Colonic mucosa (tissue), 4 donors: ENCODE measurements at regions not wholly inside any gene's neighbourhood (a gene's known extent, or its start where the extent isn't known, plus 50 kb on each side); places are given as distances from the start of the nearest gene placed in this dataset.

Experiments used
- DNase-seq: peaks from one replicate; pipeline ENCODE4 v3.0.0-alpha.2; 2020
- H3K27ac ChIP-seq: fragments of 200-600 bp; one replicate; pipeline ENCODE4 v1.8.0; 2021
- H3K27me3 ChIP-seq: fragments of 200-600 bp; one replicate; pipeline ENCODE4 v1.8.0; 2021
- H3K36me3 ChIP-seq: fragments of 200-600 bp; one replicate; pipeline ENCODE4 v1.8.0; 2021
- H3K4me1 ChIP-seq: fragments of 200-600 bp; one replicate; pipeline ENCODE4 v1.8.0; 2021; ENCODE audit warnings: mild to moderate bottlenecking
- H3K4me3 ChIP-seq: fragments of 200-600 bp; one replicate; pipeline ENCODE4 v1.8.0; 2021
- H3K9ac ChIP-seq, 2 donors: one replicate each; pipeline ENCODE4 v1.7.0; 2013; ENCODE audit warnings: control low read depth in 2 of 2, low read depth in 2 of 2, low read length in 2 of 2
- H3K9me3 ChIP-seq: fragments of 200-600 bp; one replicate; pipeline ENCODE4 v1.8.0; 2021
- intact Hi-C: fragments of 100-400 bp; cut with DNase I; formaldehyde crosslinking; loops from one replicate; pipeline ENCODE4 v1.14.1; 2022
- TF ChIP-seq, protein P1 (sequence below): fragments of 200-600 bp; IDR thresholded peaks from one replicate; pipeline ENCODE4 v1.8.0; 2022; ENCODE audit warnings: antibody characterized with exemption, mild to moderate bottlenecking
- donor health status: healthy.
- donor health status: DM: no; HTN: no; CAD: no.
- donor health status: DM: no; HTN: no; CAD: no.

DNA sequence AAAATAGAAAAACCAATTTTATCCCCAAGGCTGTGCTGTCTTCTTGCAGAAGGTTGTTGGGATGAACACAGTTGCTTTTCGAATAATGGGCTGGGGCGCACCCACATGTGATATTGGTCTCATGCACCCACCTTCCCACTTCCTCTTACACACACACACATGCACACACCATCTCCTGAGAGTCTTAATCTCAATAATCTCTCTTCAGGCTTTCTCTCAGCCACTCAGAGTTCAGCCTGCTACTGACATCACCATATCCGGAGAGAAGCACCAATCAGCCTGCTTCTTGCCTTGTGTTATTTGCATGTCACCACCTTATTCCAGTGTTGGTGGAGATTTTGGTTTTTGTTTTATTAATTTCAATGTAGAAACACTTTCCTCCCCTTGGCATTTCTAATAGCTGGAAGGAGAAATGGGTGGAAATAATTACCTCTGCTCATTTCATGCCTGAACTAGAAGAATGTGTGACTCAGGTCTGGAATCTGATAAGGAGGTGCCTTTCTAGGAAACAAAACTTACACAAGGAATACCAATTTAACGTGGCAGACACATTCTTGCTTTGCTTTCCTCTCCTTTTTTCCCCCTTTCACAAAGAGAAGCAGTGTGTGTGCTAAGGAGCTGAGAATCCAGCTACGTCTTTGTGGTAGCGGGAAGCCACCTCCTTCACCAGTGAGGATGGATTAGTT lies 400.2 kb downstream of the MID1IP1 start:
- DNase-seq, result no peak
- H3K4me3 ChIP-seq, result no peak overlapping the region
- TF ChIP-seq, protein P1, sequence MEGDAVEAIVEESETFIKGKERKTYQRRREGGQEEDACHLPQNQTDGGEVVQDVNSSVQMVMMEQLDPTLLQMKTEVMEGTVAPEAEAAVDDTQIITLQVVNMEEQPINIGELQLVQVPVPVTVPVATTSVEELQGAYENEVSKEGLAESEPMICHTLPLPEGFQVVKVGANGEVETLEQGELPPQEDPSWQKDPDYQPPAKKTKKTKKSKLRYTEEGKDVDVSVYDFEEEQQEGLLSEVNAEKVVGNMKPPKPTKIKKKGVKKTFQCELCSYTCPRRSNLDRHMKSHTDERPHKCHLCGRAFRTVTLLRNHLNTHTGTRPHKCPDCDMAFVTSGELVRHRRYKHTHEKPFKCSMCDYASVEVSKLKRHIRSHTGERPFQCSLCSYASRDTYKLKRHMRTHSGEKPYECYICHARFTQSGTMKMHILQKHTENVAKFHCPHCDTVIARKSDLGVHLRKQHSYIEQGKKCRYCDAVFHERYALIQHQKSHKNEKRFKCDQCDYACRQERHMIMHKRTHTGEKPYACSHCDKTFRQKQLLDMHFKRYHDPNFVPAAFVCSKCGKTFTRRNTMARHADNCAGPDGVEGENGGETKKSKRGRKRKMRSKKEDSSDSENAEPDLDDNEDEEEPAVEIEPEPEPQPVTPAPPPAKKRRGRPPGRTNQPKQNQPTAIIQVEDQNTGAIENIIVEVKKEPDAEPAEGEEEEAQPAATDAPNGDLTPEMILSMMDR, result no peak
- no peaks in the 10 kb centered on the region for H3K36me3 ChIP-seq
- no peaks in the 10 kb centered on the region for H3K9me3 ChIP-seq
- H3K4me1 ChIP-seq, result no peaks in the 10 kb centered on the region
- H3K9ac ChIP-seq, result no peak overlapping the region
- no peaks in the 10 kb centered on the region for H3K27me3 ChIP-seq
- intact Hi-C loops, result no loop called here
- no peak overlapping the region for H3K27ac ChIP-seq

DNA sequence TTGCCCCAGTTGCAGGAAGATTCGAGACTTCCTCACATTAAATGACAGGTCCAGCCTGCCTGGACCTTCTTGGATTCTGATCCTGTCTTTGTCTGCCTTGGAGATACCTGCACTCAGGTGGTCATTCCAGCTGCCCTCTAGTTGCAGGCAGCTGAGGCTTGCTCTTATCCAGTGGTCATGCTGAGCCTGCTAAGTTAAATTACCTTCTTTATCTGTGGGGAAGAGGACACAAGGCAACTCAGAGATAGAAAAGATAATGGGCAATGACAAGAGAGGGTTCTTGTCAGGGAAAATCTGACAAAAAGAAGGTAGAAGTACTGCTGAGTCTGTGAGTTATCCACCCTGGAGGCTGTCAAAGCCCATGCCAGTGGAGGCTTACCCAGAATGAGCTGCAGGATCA lies 401.4 kb downstream of the MID1IP1 start:
- intact Hi-C loops, result no loop called here
- no peak for DNase-seq
- Histone ChIP-seq H3K27me3 (no peaks in the 10 kb centered on the region), H3K36me3 (no peaks in the 10 kb centered on the region), H3K9me3 (no peaks in the 10 kb centered on the region), H3K27ac (no peak overlapping the region), H3K4me3 (no peak overlapping the region), H3K4me1 (no peaks in the 10 kb centered on the region), H3K9ac (no peak overlapping the region)
- TF ChIP-seq, protein P1, result no peak

DNA sequence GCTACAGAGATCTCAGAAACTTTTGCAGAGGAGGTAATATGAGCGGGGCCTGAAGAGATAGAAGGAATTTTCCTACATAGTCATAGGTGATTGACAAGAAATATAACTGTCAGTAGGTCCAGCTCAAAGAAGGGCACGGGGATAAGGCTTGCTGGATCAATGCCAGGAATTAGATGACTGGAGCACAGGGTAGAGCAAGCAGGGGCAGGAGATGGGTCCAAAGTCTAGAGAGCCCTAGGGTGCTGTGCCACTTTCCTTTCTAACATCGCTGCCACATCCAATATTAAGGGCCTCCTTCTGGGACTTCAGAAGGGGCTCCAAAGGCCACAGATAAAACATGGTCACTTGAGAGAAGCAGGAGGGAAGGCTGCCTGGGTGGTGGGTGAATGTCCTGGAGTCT lies 402.2 kb downstream of the MID1IP1 start:
- no peak overlapping the region for H3K27ac ChIP-seq
- no peak overlapping the region for H3K4me3 ChIP-seq
- no peaks in the 10 kb centered on the region for H3K27me3 ChIP-seq
- TF ChIP-seq, protein P1, result no peak
- DNase-seq, result peak; percentile 30
- H3K9ac ChIP-seq, result no peak overlapping the region
- H3K36me3 ChIP-seq, result no peaks in the 10 kb centered on the region
- H3K4me1 ChIP-seq, result no peaks in the 10 kb centered on the region
- no peaks in the 10 kb centered on the region for H3K9me3 ChIP-seq
- intact Hi-C loops, result no loop called here

DNA sequence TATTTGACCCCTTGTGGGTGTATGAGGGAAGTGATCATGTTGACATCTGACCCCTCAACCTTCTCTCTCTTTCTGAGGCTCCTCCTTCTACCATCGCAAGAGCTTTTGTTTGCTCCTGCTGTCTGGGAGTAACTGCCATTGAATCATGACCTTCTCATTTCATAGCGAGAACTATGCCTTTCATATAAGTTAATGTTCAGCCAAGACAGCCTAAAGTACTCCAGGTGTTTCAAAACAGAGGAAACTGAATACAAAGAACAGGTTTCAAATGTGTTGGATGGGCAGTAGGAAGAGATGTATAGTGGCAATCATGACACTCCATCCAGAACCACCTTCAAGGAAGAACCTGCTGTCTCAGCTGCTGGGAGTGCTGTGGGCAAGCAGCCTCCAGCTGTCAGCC lies 403.1 kb downstream of the MID1IP1 start:
- intact Hi-C loops, result no loop called here
- Histone ChIP-seq H3K27me3 (no peaks in the 10 kb centered on the region), H3K9ac (no peak overlapping the region), H3K27ac (no peak overlapping the region), H3K4me3 (no peak overlapping the region), H3K36me3 (no peaks in the 10 kb centered on the region), H3K9me3 (no peaks in the 10 kb centered on the region), H3K4me1 (no peaks in the 10 kb centered on the region)
- no peak for DNase-seq
- TF ChIP-seq, protein P1, result no peak

DNA sequence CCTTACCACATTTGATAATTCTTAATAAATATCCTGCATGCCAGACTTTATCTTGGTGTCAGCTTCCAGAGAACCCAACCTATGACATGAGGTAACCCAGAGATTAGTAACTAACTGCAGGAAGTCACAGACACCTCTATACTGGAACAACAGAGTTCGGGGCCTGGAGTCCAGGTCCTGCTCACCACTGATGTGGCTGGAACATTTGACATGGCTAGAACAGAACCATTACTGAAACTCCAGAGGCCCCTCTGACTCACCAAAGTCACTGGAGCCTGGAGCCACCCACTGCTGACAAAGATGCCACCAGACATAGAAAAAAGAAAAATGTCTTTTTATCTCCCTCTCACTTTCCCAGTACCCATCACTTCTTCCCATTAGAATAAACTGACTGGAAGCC lies 403.7 kb downstream of the MID1IP1 start:
- Histone ChIP-seq H3K9ac (no peak overlapping the region), H3K4me1 (no peaks in the 10 kb centered on the region), H3K9me3 (no peaks in the 10 kb centered on the region), H3K27ac (no peak overlapping the region), H3K36me3 (no peaks in the 10 kb centered on the region), H3K4me3 (no peak overlapping the region), H3K27me3 (no peaks in the 10 kb centered on the region)
- DNase-seq, result no peak
- intact Hi-C loops, result no loop called here
- TF ChIP-seq, protein P1, result no peak
